ENCODE measurements at regions not wholly inside any gene's neighbourhood (a gene's known extent, or its start where the extent isn't known, plus 50 kb on each side); places are given as distances from the start of the nearest gene placed in this dataset.
"Not testable (repeated sequence)": the region's sequence is repeated elsewhere in the genome, so short reads cannot be mapped to it uniquely, and the experiment has no call there.

DNA sequence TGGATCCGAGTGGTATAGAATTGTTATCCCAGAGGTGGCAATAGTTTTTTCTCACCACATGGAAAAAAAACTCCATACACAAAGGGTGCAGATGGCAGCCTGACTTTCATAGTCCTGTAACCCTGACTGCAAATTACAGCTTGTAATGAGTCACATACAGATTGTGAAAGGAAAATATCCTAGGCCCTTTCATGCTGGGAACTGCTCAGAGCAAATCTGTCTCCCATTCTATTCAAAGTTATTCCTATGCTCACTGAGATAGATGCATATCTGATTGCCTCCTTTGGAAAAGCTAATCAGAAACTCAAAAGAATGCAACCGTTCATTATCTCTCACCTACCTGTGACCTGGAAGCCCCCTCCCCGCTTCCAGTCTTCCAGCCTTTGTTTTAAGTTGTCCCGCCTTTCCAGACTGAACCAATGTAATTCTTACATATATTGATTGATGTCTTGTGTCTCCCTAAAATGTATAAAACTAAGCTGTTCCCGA, 108.7 kb upstream of the MAP3K4 start:
- Histone ChIP-seq H3K27ac (ENCODE audit: low read depth in 1 of 3, low read length in 2 of 3) (no peak overlapping the region), H3K9me3 (ENCODE audit: control insufficient read depth in 2 of 2, insufficient read depth in 1 of 2, low read depth in 1 of 2, low read length in 1 of 2) (no peaks in the 10 kb centered on the region), H3K27me3 (ENCODE audit: control insufficient read depth in 3 of 3, insufficient read depth in 3 of 3, low read length in 3 of 3) (no peaks in the 10 kb centered on the region), H3K4me1 (ENCODE audit: control insufficient read depth in 3 of 3, insufficient read depth in 2 of 3, low read depth in 1 of 3, low read length in 2 of 3) (no peaks in the 10 kb centered on the region), H3K36me3 (ENCODE audit: control insufficient read depth in 3 of 3, insufficient read depth in 2 of 3, low read depth in 1 of 3, low read length in 3 of 3) (no peaks in the 10 kb centered on the region), H3K4me3 (ENCODE audit: low read depth in 1 of 3, low read length in 3 of 3) (no peak overlapping the region)
- no peak for FAIRE-seq
- WGBS, 3 donors: 60 to 73% (median 69%) methylated on average over 5 of the region's 5 CpGs
- DNase-seq: no peak

- no peaks in the 10 kb centered on the region for H3K36me3 ChIP-seq (ENCODE audit: control insufficient read depth in 3 of 3, insufficient read depth in 2 of 3, low read depth in 1 of 3, low read length in 3 of 3)
- DNase-seq (no peak), FAIRE-seq (no peak)
- H3K27me3 ChIP-seq (ENCODE audit: control insufficient read depth in 3 of 3, insufficient read depth in 3 of 3, low read length in 3 of 3): no peaks in the 10 kb centered on the region
- H3K4me3 ChIP-seq (ENCODE audit: low read depth in 1 of 3, low read length in 3 of 3): no peak overlapping the region
- no peak overlapping the region for H3K27ac ChIP-seq (ENCODE audit: low read depth in 1 of 3, low read length in 2 of 3)
- 73 to 88% (median 78%) methylated on average over 2 of the region's 2 CpGs for WGBS, 3 donors
- H3K4me1 ChIP-seq (ENCODE audit: control insufficient read depth in 3 of 3, insufficient read depth in 2 of 3, low read depth in 1 of 3, low read length in 2 of 3): no peaks in the 10 kb centered on the region
- no peaks in the 10 kb centered on the region for H3K9me3 ChIP-seq (ENCODE audit: control insufficient read depth in 2 of 2, insufficient read depth in 1 of 2, low read depth in 1 of 2, low read length in 1 of 2)
These were observed 108.0 kb upstream of the MAP3K4 start for GRCh38 chr6:160883560-160883959.

- DNase-seq: no peak
- no peaks in the 10 kb centered on the region for H3K9me3 ChIP-seq (ENCODE audit: control insufficient read depth in 2 of 2, insufficient read depth in 1 of 2, low read depth in 1 of 2, low read length in 1 of 2)
- no peaks in the 10 kb centered on the region for H3K27me3 ChIP-seq (ENCODE audit: control insufficient read depth in 3 of 3, insufficient read depth in 3 of 3, low read length in 3 of 3)
- no peak overlapping the region for H3K4me3 ChIP-seq (ENCODE audit: low read depth in 1 of 3, low read length in 3 of 3)
- FAIRE-seq: no peak
- WGBS, 3 donors: 83 to 87% (median 84%) methylated on average over 4 of the region's 4 CpGs
- H3K27ac ChIP-seq (ENCODE audit: low read depth in 1 of 3, low read length in 2 of 3): no peak overlapping the region
- H3K36me3 ChIP-seq (ENCODE audit: control insufficient read depth in 3 of 3, insufficient read depth in 2 of 3, low read depth in 1 of 3, low read length in 3 of 3): no peaks in the 10 kb centered on the region
- H3K4me1 ChIP-seq (ENCODE audit: control insufficient read depth in 3 of 3, insufficient read depth in 2 of 3, low read depth in 1 of 3, low read length in 2 of 3): no peaks in the 10 kb centered on the region
These were observed 107.6 kb upstream of the MAP3K4 start for GRCh38 chr6:160883999-160884398.

DNA sequence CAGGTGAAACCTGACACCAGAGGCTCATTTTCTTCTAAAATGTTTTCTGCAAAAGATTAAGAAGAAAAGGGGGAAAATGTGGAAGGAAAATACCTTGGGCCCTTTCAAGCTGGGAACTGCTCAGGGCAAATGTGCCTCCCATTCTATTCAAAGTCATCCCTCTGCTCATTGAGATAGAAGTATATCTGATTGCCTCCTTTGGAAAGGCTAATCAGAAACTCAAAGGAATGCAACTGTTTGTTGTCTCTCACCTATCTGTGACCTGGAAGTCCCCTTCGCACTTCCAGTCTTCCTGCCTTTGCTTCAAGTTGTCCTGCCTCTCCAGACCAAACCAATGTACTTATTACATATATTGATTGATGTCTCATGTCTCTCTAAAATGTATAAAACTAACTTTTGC, 102.4 kb upstream of the MAP3K4 start:
- H3K4me3 ChIP-seq (ENCODE audit: low read depth in 1 of 3, low read length in 3 of 3); H3K27me3 ChIP-seq (ENCODE audit: control insufficient read depth in 3 of 3, insufficient read depth in 3 of 3, low read length in 3 of 3); H3K36me3 ChIP-seq (ENCODE audit: control insufficient read depth in 3 of 3, insufficient read depth in 2 of 3, low read depth in 1 of 3, low read length in 3 of 3); H3K27ac ChIP-seq (ENCODE audit: low read depth in 1 of 3, low read length in 2 of 3); H3K9me3 ChIP-seq (ENCODE audit: control insufficient read depth in 2 of 2, insufficient read depth in 1 of 2, low read depth in 1 of 2, low read length in 1 of 2); DNase-seq; FAIRE-seq; H3K4me1 ChIP-seq (ENCODE audit: control insufficient read depth in 3 of 3, insufficient read depth in 2 of 3, low read depth in 1 of 3, low read length in 2 of 3): not testable (repeated sequence)
- 76 to 88% (median 79%) methylated on average over 1 of the region's 1 CpG for WGBS, 3 donors

DNA sequence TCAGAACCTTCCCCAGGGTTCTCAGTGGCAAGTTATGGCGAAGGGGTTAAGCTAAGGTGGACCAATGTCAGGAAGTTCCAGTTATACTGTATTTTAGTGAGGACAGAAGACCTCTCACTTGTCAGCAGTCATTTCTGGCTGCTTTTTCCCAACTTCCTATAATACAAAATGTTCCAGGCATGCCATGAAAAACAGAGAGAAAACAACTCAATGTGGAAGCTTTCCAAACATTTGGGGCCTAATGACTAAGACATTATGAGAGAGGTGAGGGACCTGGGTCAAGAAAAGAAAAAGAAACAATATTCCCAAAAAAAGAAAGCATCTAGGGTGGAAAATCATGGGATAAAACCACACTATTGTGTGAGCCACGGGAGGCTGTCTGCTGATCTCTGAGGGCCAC, 99.9 kb upstream of the MAP3K4 start:
- DNase-seq (no peak), FAIRE-seq (no peak)
- Histone ChIP-seq H3K27ac (ENCODE audit: low read depth in 1 of 3, low read length in 2 of 3) (no peak overlapping the region), H3K4me1 (ENCODE audit: control insufficient read depth in 3 of 3, insufficient read depth in 2 of 3, low read depth in 1 of 3, low read length in 2 of 3) (no peaks in the 10 kb centered on the region), H3K27me3 (ENCODE audit: control insufficient read depth in 3 of 3, insufficient read depth in 3 of 3, low read length in 3 of 3) (no peaks in the 10 kb centered on the region), H3K4me3 (ENCODE audit: low read depth in 1 of 3, low read length in 3 of 3) (no peak overlapping the region), H3K9me3 (ENCODE audit: control insufficient read depth in 2 of 2, insufficient read depth in 1 of 2, low read depth in 1 of 2, low read length in 1 of 2) (no peaks in the 10 kb centered on the region), H3K36me3 (ENCODE audit: control insufficient read depth in 3 of 3, insufficient read depth in 2 of 3, low read depth in 1 of 3, low read length in 3 of 3) (no peaks in the 10 kb centered on the region)
- 79 to 83% (median 81%) methylated on average over 2 of the region's 2 CpGs for WGBS, 3 donors

DNA sequence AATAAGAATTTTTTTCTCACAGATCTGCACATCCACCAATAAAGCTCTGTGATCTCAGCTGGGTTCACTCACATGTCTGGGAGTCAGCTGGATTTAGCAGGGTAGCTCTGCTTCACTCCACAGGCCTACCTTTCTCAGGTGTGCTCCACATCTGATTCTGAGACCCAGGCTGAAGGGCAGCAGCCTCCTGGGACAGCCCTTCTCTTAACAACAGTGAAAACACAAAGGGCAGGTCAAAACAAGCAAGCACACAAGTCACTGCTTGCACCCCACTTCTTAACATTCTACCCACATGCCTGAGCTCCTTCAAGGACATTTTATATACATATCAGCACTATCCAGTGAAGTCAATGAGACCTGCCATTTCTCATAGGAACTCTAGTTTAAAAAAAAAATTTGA, 96.0 kb upstream of the MAP3K4 start:
- Histone ChIP-seq H3K4me1 (ENCODE audit: control insufficient read depth in 3 of 3, insufficient read depth in 2 of 3, low read depth in 1 of 3, low read length in 2 of 3) (peaks cover 0 to 16% (median 2%) of the 10 kb centered on the region in 3 donors), H3K36me3 (ENCODE audit: control insufficient read depth in 3 of 3, insufficient read depth in 2 of 3, low read depth in 1 of 3, low read length in 3 of 3) (no peaks in the 10 kb centered on the region), H3K4me3 (ENCODE audit: low read depth in 1 of 3, low read length in 3 of 3) (no peak overlapping the region), H3K27me3 (ENCODE audit: control insufficient read depth in 3 of 3, insufficient read depth in 3 of 3, low read length in 3 of 3) (no peaks in the 10 kb centered on the region), H3K27ac (ENCODE audit: low read depth in 1 of 3, low read length in 2 of 3) (no peak overlapping the region), H3K9me3 (ENCODE audit: control insufficient read depth in 2 of 2, insufficient read depth in 1 of 2, low read depth in 1 of 2, low read length in 1 of 2) (no peaks in the 10 kb centered on the region)
- DNase-seq: no peak
- no peak for FAIRE-seq

DNA sequence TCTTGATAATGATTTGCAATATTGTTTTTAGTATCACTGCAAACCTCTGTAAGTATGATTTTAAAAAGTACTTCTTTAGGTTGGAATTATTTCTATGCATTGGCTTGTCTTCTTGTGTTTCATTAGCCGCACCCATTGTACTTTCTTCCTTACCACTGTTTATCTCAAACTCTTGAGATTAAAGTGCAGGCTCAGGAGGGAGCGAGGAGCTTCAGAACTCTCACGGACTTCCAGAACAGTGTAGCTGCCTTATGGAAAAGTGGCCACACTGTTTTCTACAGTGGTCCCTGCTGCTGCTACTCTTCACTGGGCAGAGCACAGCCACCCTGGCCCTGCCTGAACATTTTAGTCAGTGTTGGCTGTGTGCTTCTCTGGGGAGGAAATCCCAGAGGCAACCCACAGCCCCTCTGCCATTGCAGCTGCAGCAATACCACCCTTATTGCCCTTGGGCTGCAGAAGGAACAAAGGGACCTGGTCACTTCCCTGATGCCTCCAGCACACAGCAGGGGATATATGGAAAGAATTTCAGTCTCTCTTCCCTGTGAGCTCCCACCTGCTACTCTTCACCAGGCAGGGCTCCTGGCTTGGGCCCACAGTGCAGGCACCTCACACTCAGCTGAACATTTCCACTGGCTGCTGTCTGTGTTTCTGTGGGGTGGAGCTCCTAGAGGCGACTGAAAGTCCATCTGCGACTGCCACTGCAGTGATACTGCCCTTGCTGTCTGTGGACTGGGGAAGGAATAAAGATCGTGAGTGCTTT, 91.7 kb upstream of the MAP3K4 start:
- Histone ChIP-seq H3K4me1 (ENCODE audit: control insufficient read depth in 3 of 3, insufficient read depth in 2 of 3, low read depth in 1 of 3, low read length in 2 of 3) (peaks cover 0 to 19% (median 3%) of the 10 kb centered on the region in 3 donors), H3K36me3 (ENCODE audit: control insufficient read depth in 3 of 3, insufficient read depth in 2 of 3, low read depth in 1 of 3, low read length in 3 of 3) (no peaks in the 10 kb centered on the region), H3K27me3 (ENCODE audit: control insufficient read depth in 3 of 3, insufficient read depth in 3 of 3, low read length in 3 of 3) (no peaks in the 10 kb centered on the region), H3K27ac (ENCODE audit: low read depth in 1 of 3, low read length in 2 of 3) (peak overlapping the region in 2 of 3 donors; percentile 73 to 75), H3K9me3 (ENCODE audit: control insufficient read depth in 2 of 2, insufficient read depth in 1 of 2, low read depth in 1 of 2, low read length in 1 of 2) (no peaks in the 10 kb centered on the region), H3K4me3 (ENCODE audit: low read depth in 1 of 3, low read length in 3 of 3) (no peak overlapping the region)
- DNase-seq (peak; percentile 63 to 79), FAIRE-seq (no peak)
- 17 to 48% (median 36%) methylated on average over 6 of the region's 6 CpGs for WGBS, 3 donors

DNA sequence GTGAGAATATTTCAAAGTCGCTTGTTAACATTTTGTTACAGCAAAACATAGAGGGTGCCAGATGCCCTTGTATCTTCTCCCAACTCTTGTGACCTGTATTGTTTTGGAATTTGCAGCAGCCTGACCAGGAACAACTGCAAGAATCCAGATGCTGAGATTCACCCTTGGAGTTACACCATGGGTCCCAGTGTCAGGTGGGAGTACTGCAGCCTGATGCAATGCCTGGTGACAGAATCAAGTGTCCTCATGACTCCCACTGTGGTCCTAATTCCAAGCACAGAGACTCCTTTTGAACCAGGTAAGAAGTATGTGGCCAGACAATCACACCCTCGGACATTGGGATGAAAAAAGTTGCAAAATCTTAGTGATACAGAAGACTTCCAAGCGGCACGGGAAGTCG, 79.6 kb upstream of the MAP3K4 start:
- H3K36me3 ChIP-seq (ENCODE audit: control insufficient read depth in 3 of 3, insufficient read depth in 2 of 3, low read depth in 1 of 3, low read length in 3 of 3): no peaks in the 10 kb centered on the region
- no peak overlapping the region for H3K4me3 ChIP-seq (ENCODE audit: low read depth in 1 of 3, low read length in 3 of 3)
- H3K27ac ChIP-seq (ENCODE audit: low read depth in 1 of 3, low read length in 2 of 3): no peak overlapping the region
- no peaks in the 10 kb centered on the region for H3K27me3 ChIP-seq (ENCODE audit: control insufficient read depth in 3 of 3, insufficient read depth in 3 of 3, low read length in 3 of 3)
- WGBS, 3 donors: 83 to 89% (median 88%) methylated on average over 5 of the region's 5 CpGs
- no peak for DNase-seq
- no peaks in the 10 kb centered on the region for H3K4me1 ChIP-seq (ENCODE audit: control insufficient read depth in 3 of 3, insufficient read depth in 2 of 3, low read depth in 1 of 3, low read length in 2 of 3)
- no peak for FAIRE-seq
- H3K9me3 ChIP-seq (ENCODE audit: control insufficient read depth in 2 of 2, insufficient read depth in 1 of 2, low read depth in 1 of 2, low read length in 1 of 2): peaks cover 0 to 11% of the 10 kb centered on the region in 2 donors

DNA sequence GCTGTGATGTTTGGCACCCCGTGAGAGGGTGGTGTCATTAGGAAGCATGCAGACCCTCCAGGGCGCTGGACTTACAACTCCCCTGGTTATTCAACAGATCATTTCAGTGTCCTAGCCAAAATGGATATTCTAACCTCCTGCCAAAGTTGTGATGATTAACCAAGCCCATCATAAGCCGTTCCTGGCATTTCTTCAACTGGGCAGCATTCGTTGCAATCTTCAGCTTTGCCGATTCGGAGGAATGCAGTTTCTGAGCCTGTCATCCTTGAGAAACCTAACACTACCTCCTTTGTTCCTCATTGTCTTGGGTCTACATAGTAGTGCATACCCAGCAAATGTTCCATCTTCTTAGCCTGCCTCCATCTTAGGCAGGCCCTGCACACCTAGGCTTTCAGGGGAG, 79.2 kb upstream of the MAP3K4 start:
- Histone ChIP-seq H3K27ac (ENCODE audit: low read depth in 1 of 3, low read length in 2 of 3) (no peak overlapping the region), H3K4me3 (ENCODE audit: low read depth in 1 of 3, low read length in 3 of 3) (no peak overlapping the region), H3K27me3 (ENCODE audit: control insufficient read depth in 3 of 3, insufficient read depth in 3 of 3, low read length in 3 of 3) (no peaks in the 10 kb centered on the region), H3K36me3 (ENCODE audit: control insufficient read depth in 3 of 3, insufficient read depth in 2 of 3, low read depth in 1 of 3, low read length in 3 of 3) (no peaks in the 10 kb centered on the region), H3K4me1 (ENCODE audit: control insufficient read depth in 3 of 3, insufficient read depth in 2 of 3, low read depth in 1 of 3, low read length in 2 of 3) (peaks cover 0 to under 1% (median 0%) of the 10 kb centered on the region in 3 donors), H3K9me3 (ENCODE audit: control insufficient read depth in 2 of 2, insufficient read depth in 1 of 2, low read depth in 1 of 2, low read length in 1 of 2) (peaks cover 0 to 11% of the 10 kb centered on the region in 2 donors)
- DNase-seq: no peak
- WGBS, 3 donors: 86 to 93% (median 90%) methylated on average over 6 of the region's 6 CpGs
- FAIRE-seq: no peak

All from small intestine (tissue), 7 donors.